Fibroblast of pulmonary artery (primary cell): ENCODE measurements at regions not wholly inside any gene's neighbourhood (a gene's known extent, or its start where the extent isn't known, plus 50 kb on each side); places are given as distances from the start of the nearest gene placed in this dataset.

Experiments
- DNase-seq: peaks from one replicate; pipeline ENCODE4 v3.0.0-alpha.2; 2010; ENCODE audit warnings: low read depth
- H3K4me3 ChIP-seq: replicated peaks from 2 replicates; pipeline ENCODE4 v1.5.1; 2011; ENCODE audit warnings: low read depth, mild to moderate bottlenecking, control low read depth, low read length, moderate library complexity
- CTCF ChIP-seq: IDR thresholded peaks from 2 replicates; pipeline ENCODE4 v1.5.1; 2011; ENCODE audit warnings: mild to moderate bottlenecking, control low read depth, low read length, inconsistent platforms; ENCODE audit errors: missing control alignments

GRCh38 chr2:122478771-122479170 is 723.3 kb downstream of the TSN start:
- peak; percentile 24 for DNase-seq
- no peak for TF ChIP-seq CTCF
- no peak overlapping the region for H3K4me3 ChIP-seq

- TF ChIP-seq CTCF, result no peak
- DNase-seq, result no peak
- H3K4me3 ChIP-seq, result no peak overlapping the region
Measured at GRCh38 chr2:122480501-122481243, 725.2 kb downstream of the TSN start.

GRCh38 chr2:122481244-122481622 is 725.8 kb downstream of the TSN start:
- no peak for TF ChIP-seq CTCF
- H3K4me3 ChIP-seq, result no peak overlapping the region
- no peak for DNase-seq

GRCh38 chr2:122481717-122482116 is 726.3 kb downstream of the TSN start:
- TF ChIP-seq CTCF, result no peak

GRCh38 chr2:122486086-122486485 is 730.6 kb downstream of the TSN start:
- no peak for DNase-seq
- TF ChIP-seq CTCF, result no peak
- no peak overlapping the region for H3K4me3 ChIP-seq

More at GRCh38 chr2:122481717-122482116, 726.3 kb downstream of the TSN start:
- DNase-seq, result peak; percentile 17
- no peak overlapping the region for H3K4me3 ChIP-seq

GRCh38 chr2:122486705-122487415 is 731.4 kb downstream of the TSN start:
- DNase-seq, result no peak

More at GRCh38 chr2:122486705-122487415, 731.4 kb downstream of the TSN start:
- no peak for TF ChIP-seq CTCF
- H3K4me3 ChIP-seq, result no peak overlapping the region
